ENCODE measurements at regions not wholly inside any gene's neighbourhood (a gene's known extent, or its start where the extent isn't known, plus 50 kb on each side); places are given as distances from the start of the nearest gene placed in this dataset.

- DNase-seq (ENCODE audit: low read depth, low spot score): no peak
- in situ Hi-C loops (cut with HindIII; ENCODE audit: low sequenced_read_pairs): no loop called here
- H3K4me3 ChIP-seq (ENCODE audit: low read depth, low read length): no peak overlapping the region
- TF ChIP-seq CTCF (IDR thresholded peaks at IDR 0.05; ENCODE audit: low read depth, low read length): no peak
Observed at GRCh38 chr16:47990676-47991075, 165.1 kb downstream of the ABCC12 start.

GRCh38 chr16:47987136-47987535 lies 168.7 kb downstream of the ABCC12 start:
- in situ Hi-C loops (cut with HindIII; ENCODE audit: low sequenced_read_pairs): no loop called here
- no peak for TF ChIP-seq CTCF (IDR thresholded peaks at IDR 0.05; ENCODE audit: low read depth, low read length)
- DNase-seq (ENCODE audit: low read depth, low spot score): no peak
- no peak overlapping the region for H3K4me3 ChIP-seq (ENCODE audit: low read depth, low read length)

- in situ Hi-C loops (cut with HindIII; ENCODE audit: low sequenced_read_pairs): no loop called here
- no peak for DNase-seq (ENCODE audit: low read depth, low spot score)
- no peak overlapping the region for H3K4me3 ChIP-seq (ENCODE audit: low read depth, low read length)
- no peak for TF ChIP-seq CTCF (IDR thresholded peaks at IDR 0.05; ENCODE audit: low read depth, low read length)
Observed at GRCh38 chr16:47986031-47986430, 169.8 kb downstream of the ABCC12 start.

- H3K4me3 ChIP-seq (ENCODE audit: low read depth, low read length): no peak overlapping the region
- no peak for TF ChIP-seq CTCF (IDR thresholded peaks at IDR 0.05; ENCODE audit: low read depth, low read length)
- in situ Hi-C loops (cut with HindIII; ENCODE audit: low sequenced_read_pairs): no loop called here
- peak; percentile 22 for DNase-seq (ENCODE audit: low read depth, low spot score)
Observed at GRCh38 chr16:47984669-47985068, 171.1 kb downstream of the ABCC12 start.

GRCh38 chr16:47983999-47984580 lies 171.7 kb downstream of the ABCC12 start:
- no peak overlapping the region for H3K4me3 ChIP-seq (ENCODE audit: low read depth, low read length)
- TF ChIP-seq CTCF (IDR thresholded peaks at IDR 0.05; ENCODE audit: low read depth, low read length): no peak
- DNase-seq (ENCODE audit: low read depth, low spot score): no peak
- in situ Hi-C loops (cut with HindIII; ENCODE audit: low sequenced_read_pairs): no loop called here

- H3K4me3 ChIP-seq (ENCODE audit: low read depth, low read length): no peak overlapping the region
- DNase-seq (ENCODE audit: low read depth, low spot score): no peak
- no peak for TF ChIP-seq CTCF (IDR thresholded peaks at IDR 0.05; ENCODE audit: low read depth, low read length)
- in situ Hi-C loops (cut with HindIII; ENCODE audit: low sequenced_read_pairs): no loop called here
Observed at GRCh38 chr16:47980212-47980611, 175.6 kb downstream of the ABCC12 start.

Data from astrocyte of the spinal cord (primary cell).